ENCODE measurements at regions not wholly inside any gene's neighbourhood (a gene's known extent, or its start where the extent isn't known, plus 50 kb on each side); places are given as distances from the start of the nearest gene placed in this dataset.

DNA sequence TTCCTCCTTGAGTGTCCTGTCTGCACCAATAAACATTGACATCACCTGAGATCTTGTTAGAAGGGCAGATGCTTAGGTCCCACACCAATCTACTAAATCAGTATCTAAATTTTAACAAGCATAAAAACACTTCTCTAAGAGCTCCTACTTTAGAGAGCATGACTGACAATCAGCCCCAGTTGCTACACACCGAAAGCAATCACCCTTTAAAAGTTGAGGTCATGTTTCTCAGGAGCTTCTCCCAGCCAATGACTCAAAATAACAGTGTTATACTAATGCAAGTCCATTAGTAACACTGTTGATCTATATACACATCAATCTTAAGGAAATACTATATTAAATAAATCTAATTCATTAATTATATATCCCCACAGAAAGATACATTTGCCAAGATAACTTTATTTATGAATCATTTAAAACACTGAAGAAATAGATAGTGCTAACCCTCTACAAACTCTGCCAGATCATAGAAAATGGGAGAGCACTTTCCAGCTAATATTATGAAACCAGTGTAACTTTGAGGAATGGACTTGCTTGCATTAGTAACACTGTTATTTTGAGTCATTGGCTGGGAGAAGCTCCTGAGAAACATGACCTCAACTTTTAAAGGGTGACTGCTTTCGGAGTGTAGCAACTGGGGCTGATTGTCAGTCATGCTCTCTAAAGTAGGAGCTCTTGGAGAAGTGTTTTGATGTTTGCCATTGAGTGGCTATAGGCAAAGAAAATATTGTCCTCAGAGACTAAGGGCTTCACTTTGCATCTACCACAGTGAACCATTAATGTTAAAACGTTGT, 109.8 kb upstream of the HDX start:
- no peaks in the 10 kb centered on the region for H3K4me1 ChIP-seq (ENCODE audit: control insufficient read depth in 4 of 4, insufficient read depth in 4 of 4, low read length in 3 of 4)
- TF ChIP-seq, protein P1, sequence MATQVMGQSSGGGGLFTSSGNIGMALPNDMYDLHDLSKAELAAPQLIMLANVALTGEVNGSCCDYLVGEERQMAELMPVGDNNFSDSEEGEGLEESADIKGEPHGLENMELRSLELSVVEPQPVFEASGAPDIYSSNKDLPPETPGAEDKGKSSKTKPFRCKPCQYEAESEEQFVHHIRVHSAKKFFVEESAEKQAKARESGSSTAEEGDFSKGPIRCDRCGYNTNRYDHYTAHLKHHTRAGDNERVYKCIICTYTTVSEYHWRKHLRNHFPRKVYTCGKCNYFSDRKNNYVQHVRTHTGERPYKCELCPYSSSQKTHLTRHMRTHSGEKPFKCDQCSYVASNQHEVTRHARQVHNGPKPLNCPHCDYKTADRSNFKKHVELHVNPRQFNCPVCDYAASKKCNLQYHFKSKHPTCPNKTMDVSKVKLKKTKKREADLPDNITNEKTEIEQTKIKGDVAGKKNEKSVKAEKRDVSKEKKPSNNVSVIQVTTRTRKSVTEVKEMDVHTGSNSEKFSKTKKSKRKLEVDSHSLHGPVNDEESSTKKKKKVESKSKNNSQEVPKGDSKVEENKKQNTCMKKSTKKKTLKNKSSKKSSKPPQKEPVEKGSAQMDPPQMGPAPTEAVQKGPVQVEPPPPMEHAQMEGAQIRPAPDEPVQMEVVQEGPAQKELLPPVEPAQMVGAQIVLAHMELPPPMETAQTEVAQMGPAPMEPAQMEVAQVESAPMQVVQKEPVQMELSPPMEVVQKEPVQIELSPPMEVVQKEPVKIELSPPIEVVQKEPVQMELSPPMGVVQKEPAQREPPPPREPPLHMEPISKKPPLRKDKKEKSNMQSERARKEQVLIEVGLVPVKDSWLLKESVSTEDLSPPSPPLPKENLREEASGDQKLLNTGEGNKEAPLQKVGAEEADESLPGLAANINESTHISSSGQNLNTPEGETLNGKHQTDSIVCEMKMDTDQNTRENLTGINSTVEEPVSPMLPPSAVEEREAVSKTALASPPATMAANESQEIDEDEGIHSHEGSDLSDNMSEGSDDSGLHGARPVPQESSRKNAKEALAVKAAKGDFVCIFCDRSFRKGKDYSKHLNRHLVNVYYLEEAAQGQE (IDR thresholded peaks at IDR 0.05), result no peak
- TF ChIP-seq ATF3 (IDR thresholded peaks at IDR 0.05) (no peak), RXRA (IDR thresholded peaks at IDR 0.05) (no peak), NR2F2 (IDR thresholded peaks at IDR 0.05) (no peak), YY1 (IDR thresholded peaks at IDR 0.05) (no peak), TAF1 (conservative IDR thresholded peaks at IDR 0.05) (no peak), FOXA1 (IDR thresholded peaks at IDR 0.05) (no peak), SP1 (IDR thresholded peaks at IDR 0.05) (no peak), ZBTB33 (IDR thresholded peaks at IDR 0.05) (no peak)
- TF ChIP-seq, protein P2, sequence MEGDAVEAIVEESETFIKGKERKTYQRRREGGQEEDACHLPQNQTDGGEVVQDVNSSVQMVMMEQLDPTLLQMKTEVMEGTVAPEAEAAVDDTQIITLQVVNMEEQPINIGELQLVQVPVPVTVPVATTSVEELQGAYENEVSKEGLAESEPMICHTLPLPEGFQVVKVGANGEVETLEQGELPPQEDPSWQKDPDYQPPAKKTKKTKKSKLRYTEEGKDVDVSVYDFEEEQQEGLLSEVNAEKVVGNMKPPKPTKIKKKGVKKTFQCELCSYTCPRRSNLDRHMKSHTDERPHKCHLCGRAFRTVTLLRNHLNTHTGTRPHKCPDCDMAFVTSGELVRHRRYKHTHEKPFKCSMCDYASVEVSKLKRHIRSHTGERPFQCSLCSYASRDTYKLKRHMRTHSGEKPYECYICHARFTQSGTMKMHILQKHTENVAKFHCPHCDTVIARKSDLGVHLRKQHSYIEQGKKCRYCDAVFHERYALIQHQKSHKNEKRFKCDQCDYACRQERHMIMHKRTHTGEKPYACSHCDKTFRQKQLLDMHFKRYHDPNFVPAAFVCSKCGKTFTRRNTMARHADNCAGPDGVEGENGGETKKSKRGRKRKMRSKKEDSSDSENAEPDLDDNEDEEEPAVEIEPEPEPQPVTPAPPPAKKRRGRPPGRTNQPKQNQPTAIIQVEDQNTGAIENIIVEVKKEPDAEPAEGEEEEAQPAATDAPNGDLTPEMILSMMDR (IDR thresholded peaks at IDR 0.05; ENCODE audit: low read depth, low read length, missing input control), result no peak
- no peak for DNase-seq (ENCODE audit: low spot score)
- H3K4me3 ChIP-seq (ENCODE audit: low read depth in 1 of 3, low read length in 3 of 3), result no peak overlapping the region
- H3K27ac ChIP-seq (ENCODE audit: low read depth in 1 of 2, low read length in 2 of 2), result no peak overlapping the region
- no peaks in the 10 kb centered on the region for H3K36me3 ChIP-seq (ENCODE audit: control insufficient read depth in 4 of 4, insufficient read depth in 3 of 4, low read depth in 1 of 4, low read length in 3 of 4)
- H3K9me3 ChIP-seq (ENCODE audit: control insufficient read depth in 4 of 4, low read length in 3 of 4), result no peaks in the 10 kb centered on the region
- no peak overlapping the region for H3K9ac ChIP-seq (ENCODE audit: low read depth in 1 of 2, low read length in 2 of 2)
- no peaks in the 10 kb centered on the region for H3K27me3 ChIP-seq (ENCODE audit: control insufficient read depth in 4 of 4, insufficient read depth in 4 of 4, low read length in 3 of 4)
- 60% methylated on average over 3 of the region's 3 CpGs for WGBS

GRCh38 chrX:84634201-84634782, 132.0 kb upstream of the HDX start:
- H3K4me3 ChIP-seq (ENCODE audit: low read depth in 1 of 3, low read length in 3 of 3), result no peak overlapping the region
- TF ChIP-seq ZBTB33 (IDR thresholded peaks at IDR 0.05) (no peak), TAF1 (conservative IDR thresholded peaks at IDR 0.05) (no peak), JUND (IDR thresholded peaks at IDR 0.05) (no peak), RAD21 (IDR thresholded peaks at IDR 0.05) (no peak), ATF3 (IDR thresholded peaks at IDR 0.05) (no peak), FOXA2 (IDR thresholded peaks at IDR 0.05) (no peak), NR2F2 (IDR thresholded peaks at IDR 0.05) (no peak), SP1 (IDR thresholded peaks at IDR 0.05) (no peak), HNF4G (IDR thresholded peaks at IDR 0.05) (no peak)
- TF ChIP-seq, protein P2 (IDR thresholded peaks at IDR 0.05; ENCODE audit: low read depth, low read length, missing input control), result no peak
- no peak overlapping the region for H3K27ac ChIP-seq (ENCODE audit: low read depth in 1 of 2, low read length in 2 of 2)
- peaks cover 0 to 2% (median 0%) of the 10 kb centered on the region in 4 donors for H3K27me3 ChIP-seq (ENCODE audit: control insufficient read depth in 4 of 4, insufficient read depth in 4 of 4, low read length in 3 of 4)
- WGBS, result 61% methylated on average over 3 of the region's 3 CpGs
- no peaks in the 10 kb centered on the region for H3K9me3 ChIP-seq (ENCODE audit: control insufficient read depth in 4 of 4, low read length in 3 of 4)
- no peaks in the 10 kb centered on the region for H3K36me3 ChIP-seq (ENCODE audit: control insufficient read depth in 4 of 4, insufficient read depth in 3 of 4, low read depth in 1 of 4, low read length in 3 of 4)
- no peak for DNase-seq (ENCODE audit: low spot score)
- no peaks in the 10 kb centered on the region for H3K4me1 ChIP-seq (ENCODE audit: control insufficient read depth in 4 of 4, insufficient read depth in 4 of 4, low read length in 3 of 4)
- H3K9ac ChIP-seq (ENCODE audit: low read depth in 1 of 2, low read length in 2 of 2), result no peak overlapping the region
